ENCODE measurements at regions not wholly inside any gene's neighbourhood (a gene's known extent, or its start where the extent isn't known, plus 50 kb on each side); places are given as distances from the start of the nearest gene placed in this dataset.

GRCh38 chr11:39786281-39786680, 1673.2 kb downstream of the LRRC4C start:
- no peak for TF ChIP-seq CTCF (IDR thresholded peaks at IDR 0.05)
- no peak for TF ChIP-seq POLR2A (IDR thresholded peaks at IDR 0.05)
